Neural crest cell (in vitro differentiated cells): ENCODE measurements at regions not wholly inside any gene's neighbourhood (a gene's known extent, or its start where the extent isn't known, plus 50 kb on each side); places are given as distances from the start of the nearest gene placed in this dataset.

Source experiments
- DNase-seq: peaks from one replicate; pipeline ENCODE4 v3.0.0; 2021; ENCODE audit warnings: low read depth, mixed read lengths, low spot score
- H3K27ac Mint-ChIP-seq: one replicate; pipeline ENCODE4 v1.8.0; 2021; ENCODE audit warnings: mild to moderate bottlenecking, mixed read lengths; ENCODE audit not compliant: unreplicated experiment
- H3K27me3 Mint-ChIP-seq: 2 replicates; pipeline ENCODE4 v1.8.0; 2021; ENCODE audit warnings: low read depth, mild to moderate bottlenecking, mixed read lengths
- H3K36me3 Mint-ChIP-seq: 2 replicates; pipeline ENCODE4 v1.8.0; 2021; ENCODE audit warnings: low read depth, mild to moderate bottlenecking, mixed read lengths
- H3K4me1 Mint-ChIP-seq: 2 replicates; pipeline ENCODE4 v1.8.0; 2021; ENCODE audit warnings: mixed read lengths
- H3K4me3 Mint-ChIP-seq: one replicate; pipeline ENCODE4 v1.8.0; 2021; ENCODE audit warnings: mild to moderate bottlenecking, mixed read lengths
- H3K9me3 Mint-ChIP-seq: 2 replicates; pipeline ENCODE4 v1.8.0; 2021; ENCODE audit warnings: mixed read lengths
- TF ChIP-seq, protein P1 (sequence below): fragments of 200-600 bp; sonication (generic); conservative IDR thresholded peaks from 2 replicates; pipeline ENCODE4 v1.5.0; 2021; ENCODE audit warnings: antibody characterized with exemption, mild to moderate bottlenecking

DNA sequence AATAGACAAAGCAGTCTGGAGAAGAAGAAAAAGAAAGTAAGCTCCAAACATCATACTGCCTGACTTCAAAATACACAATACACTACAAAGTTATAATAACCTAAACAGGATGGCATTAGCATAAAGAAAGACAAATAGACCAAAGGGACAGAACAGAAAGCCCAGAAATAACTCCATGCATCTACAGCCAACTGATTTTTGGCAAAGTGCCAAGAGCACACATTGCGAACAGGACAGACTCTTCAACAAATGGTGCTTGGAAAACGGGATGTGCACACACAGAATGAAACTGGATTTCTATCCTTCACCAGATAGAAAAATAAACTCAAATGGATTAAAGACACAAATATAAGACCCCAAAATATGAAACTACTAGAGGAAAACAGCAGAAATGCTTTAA lies 66.6 kb upstream of the SPATA31E1 start:
- Mint-ChIP-seq H3K4me3 (no peak overlapping the region), H3K9me3 (peaks cover 2% of the 10 kb centered on the region), H3K27me3 (peaks cover 6% of the 10 kb centered on the region)

GRCh38 chr9:87818308-87818707 lies 64.4 kb upstream of the SPATA31E1 start:
- no peak for DNase-seq
- TF ChIP-seq, protein P1, sequence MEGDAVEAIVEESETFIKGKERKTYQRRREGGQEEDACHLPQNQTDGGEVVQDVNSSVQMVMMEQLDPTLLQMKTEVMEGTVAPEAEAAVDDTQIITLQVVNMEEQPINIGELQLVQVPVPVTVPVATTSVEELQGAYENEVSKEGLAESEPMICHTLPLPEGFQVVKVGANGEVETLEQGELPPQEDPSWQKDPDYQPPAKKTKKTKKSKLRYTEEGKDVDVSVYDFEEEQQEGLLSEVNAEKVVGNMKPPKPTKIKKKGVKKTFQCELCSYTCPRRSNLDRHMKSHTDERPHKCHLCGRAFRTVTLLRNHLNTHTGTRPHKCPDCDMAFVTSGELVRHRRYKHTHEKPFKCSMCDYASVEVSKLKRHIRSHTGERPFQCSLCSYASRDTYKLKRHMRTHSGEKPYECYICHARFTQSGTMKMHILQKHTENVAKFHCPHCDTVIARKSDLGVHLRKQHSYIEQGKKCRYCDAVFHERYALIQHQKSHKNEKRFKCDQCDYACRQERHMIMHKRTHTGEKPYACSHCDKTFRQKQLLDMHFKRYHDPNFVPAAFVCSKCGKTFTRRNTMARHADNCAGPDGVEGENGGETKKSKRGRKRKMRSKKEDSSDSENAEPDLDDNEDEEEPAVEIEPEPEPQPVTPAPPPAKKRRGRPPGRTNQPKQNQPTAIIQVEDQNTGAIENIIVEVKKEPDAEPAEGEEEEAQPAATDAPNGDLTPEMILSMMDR = no peak
- Mint-ChIP-seq H3K4me1 (no peaks in the 10 kb centered on the region), H3K4me3 (no peak overlapping the region), H3K9me3 (peaks cover 2% of the 10 kb centered on the region), H3K27me3 (peaks cover 4% of the 10 kb centered on the region), H3K27ac (no peak overlapping the region), H3K36me3 (no peaks in the 10 kb centered on the region)

More for the DNA sequence above, 66.6 kb upstream of the SPATA31E1 start:
- no peak for DNase-seq
- H3K4me1 Mint-ChIP-seq = peaks cover 3% of the 10 kb centered on the region
- H3K27ac Mint-ChIP-seq = no peak overlapping the region
- H3K36me3 Mint-ChIP-seq = no peaks in the 10 kb centered on the region
- TF ChIP-seq, protein P1 = no peak

GRCh38 chr9:87824216-87824875 lies 58.3 kb upstream of the SPATA31E1 start:
- Mint-ChIP-seq H3K27ac (no peak overlapping the region), H3K27me3 (no peaks in the 10 kb centered on the region), H3K36me3 (no peaks in the 10 kb centered on the region), H3K4me1 (no peaks in the 10 kb centered on the region), H3K9me3 (no peaks in the 10 kb centered on the region), H3K4me3 (no peak overlapping the region)
- no peak for DNase-seq
- TF ChIP-seq, protein P1 = no peak

DNA sequence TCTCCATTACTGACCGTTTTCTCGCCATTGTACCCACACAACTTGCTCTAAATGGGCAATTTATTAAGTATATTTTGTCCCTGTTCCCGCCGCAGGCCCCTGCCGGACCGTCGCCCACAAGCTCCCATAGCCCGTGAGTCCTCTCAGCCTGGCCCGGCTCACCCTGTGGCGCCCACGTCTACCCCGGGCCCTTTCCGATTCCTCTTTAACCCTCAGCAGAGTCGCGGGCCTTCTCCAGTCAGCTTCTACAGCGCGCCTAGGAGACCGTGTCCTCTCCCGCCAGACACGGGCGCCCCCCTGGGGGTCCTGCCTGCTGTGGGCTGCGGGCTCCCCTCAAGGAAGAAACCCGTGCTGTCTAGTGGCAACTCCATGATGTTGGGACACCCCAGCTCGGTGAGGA lies 57.8 kb upstream of the SPATA31E1 start:
- Mint-ChIP-seq H3K9me3 (no peaks in the 10 kb centered on the region), H3K4me1 (no peaks in the 10 kb centered on the region), H3K4me3 (no peak overlapping the region), H3K27ac (no peak overlapping the region), H3K27me3 (no peaks in the 10 kb centered on the region), H3K36me3 (no peaks in the 10 kb centered on the region)
- DNase-seq = no peak
- TF ChIP-seq, protein P1 = no peak

GRCh38 chr9:87826331-87826730 lies 56.3 kb upstream of the SPATA31E1 start:
- no peaks in the 10 kb centered on the region for H3K36me3 Mint-ChIP-seq
- TF ChIP-seq, protein P1 = no peak
- H3K4me3 Mint-ChIP-seq = no peak overlapping the region
- H3K4me1 Mint-ChIP-seq = no peaks in the 10 kb centered on the region
- no peaks in the 10 kb centered on the region for H3K9me3 Mint-ChIP-seq
- no peaks in the 10 kb centered on the region for H3K27me3 Mint-ChIP-seq
- H3K27ac Mint-ChIP-seq = no peak overlapping the region
- DNase-seq = no peak
